Transverse colon (tissue), 3 donors: ENCODE measurements at regions not wholly inside any gene's neighbourhood (a gene's known extent, or its start where the extent isn't known, plus 50 kb on each side); places are given as distances from the start of the nearest gene placed in this dataset.

Experiments
- CTCF ChIP-seq, 5 experiments: fragments of 200-600 bp in 3 of 5; fragments of 450-650 bp in 2 of 5; sonication (generic) in 3 of 5; IDR thresholded peaks; 1 replicate in 2 of 5; 2 replicates in 3 of 5; pipeline ENCODE4 v1.5.1; 2016 to 2017; ENCODE audit warnings: antibody characterized with exemption in 5 of 5, inconsistent platforms in 3 of 5, mild to moderate bottlenecking in 2 of 5, moderate library complexity in 1 of 5
- EP300 ChIP-seq: sonication (generic); formaldehyde crosslinking; IDR thresholded peaks from one replicate; pipeline ENCODE4 v1.6.1; 2017; ENCODE audit warnings: antibody characterized with exemption, low read depth

GRCh38 chr3:177946048-177946447 is 590.2 kb upstream of the KCNMB2 start:
- TF ChIP-seq CTCF (IDR thresholded peaks at IDR 0.05) (no peak), EP300 (no peak)
